NT2/D1 (cell line): ENCODE measurements at regions not wholly inside any gene's neighbourhood (a gene's known extent, or its start where the extent isn't known, plus 50 kb on each side); places are given as distances from the start of the nearest gene placed in this dataset.

Experiments
- DNase-seq: peaks from one replicate; pipeline ENCODE4 v3.0.0-alpha.2; 2011; ENCODE audit warnings: low read depth, low spot score
- H3K27me3 ChIP-seq: 2 replicates; pipeline ENCODE4 v1.6.0; 2011; ENCODE audit warnings: mild to moderate bottlenecking; ENCODE audit not compliant: insufficient read length, insufficient read depth
- H3K36me3 ChIP-seq: 2 replicates; pipeline ENCODE4 v1.6.1; 2011; ENCODE audit warnings: mild to moderate bottlenecking, low read length, mixed read lengths; ENCODE audit not compliant: insufficient read depth, insufficient read length
- H3K4me1 ChIP-seq: 2 replicates; pipeline ENCODE4 v1.5.1; 2011; ENCODE audit not compliant: insufficient read depth, insufficient read length
- H3K4me3 ChIP-seq: 2 replicates; pipeline ENCODE4 v1.5.1; 2011; ENCODE audit warnings: low read depth; ENCODE audit not compliant: insufficient read length
- H3K9ac ChIP-seq: 2 replicates; pipeline ENCODE4 v1.6.0; 2011; ENCODE audit warnings: low read depth; ENCODE audit not compliant: insufficient read length
- H3K9me3 ChIP-seq: 2 replicates; pipeline ENCODE4 v1.5.1; 2011; ENCODE audit warnings: mild to moderate bottlenecking, low read length; ENCODE audit not compliant: insufficient read depth
- SUZ12 ChIP-seq: IDR thresholded peaks from 2 replicates; pipeline ENCODE4 v1.6.1; 2011; ENCODE audit not compliant: insufficient read length, insufficient read depth; ENCODE audit errors: extremely low read depth
- YY1 ChIP-seq: IDR thresholded peaks from 2 replicates; pipeline ENCODE4 v1.6.1; 2011; ENCODE audit not compliant: insufficient read length, insufficient read depth
- ZNF274 ChIP-seq: IDR thresholded peaks from 2 replicates; pipeline ENCODE4 v1.6.1; 2011; ENCODE audit warnings: mild to moderate bottlenecking, low read depth, low read length

DNA sequence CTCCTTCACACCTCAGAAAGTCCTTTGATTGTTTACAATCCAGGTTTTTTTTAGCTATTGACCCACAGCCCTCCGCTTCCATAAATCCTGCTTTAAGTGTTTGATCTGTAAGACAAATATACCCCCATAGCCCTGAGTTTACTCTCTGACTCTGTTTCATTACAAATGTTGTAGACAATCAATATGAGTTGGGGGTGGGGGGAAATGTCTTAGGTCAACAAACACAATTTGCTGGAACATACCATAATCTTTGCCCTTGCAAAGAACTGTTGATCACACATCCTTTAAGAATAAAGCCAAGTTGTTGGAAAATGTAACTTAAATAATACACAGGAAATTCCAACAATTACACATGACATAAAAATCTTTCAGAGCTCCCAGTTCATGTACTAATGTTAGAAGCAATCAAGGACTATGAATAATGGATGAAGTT lies 301.8 kb upstream of the SEMA6D start:
- no peak for DNase-seq
- H3K9ac ChIP-seq: no peak overlapping the region
- H3K27me3 ChIP-seq: no peaks in the 10 kb centered on the region
- H3K36me3 ChIP-seq: no peaks in the 10 kb centered on the region
- TF ChIP-seq ZNF274: no peak
- TF ChIP-seq SUZ12: no peak
- TF ChIP-seq YY1: no peak
- H3K4me3 ChIP-seq: no peak overlapping the region
- H3K4me1 ChIP-seq: no peaks in the 10 kb centered on the region
- H3K9me3 ChIP-seq: no peaks in the 10 kb centered on the region

DNA sequence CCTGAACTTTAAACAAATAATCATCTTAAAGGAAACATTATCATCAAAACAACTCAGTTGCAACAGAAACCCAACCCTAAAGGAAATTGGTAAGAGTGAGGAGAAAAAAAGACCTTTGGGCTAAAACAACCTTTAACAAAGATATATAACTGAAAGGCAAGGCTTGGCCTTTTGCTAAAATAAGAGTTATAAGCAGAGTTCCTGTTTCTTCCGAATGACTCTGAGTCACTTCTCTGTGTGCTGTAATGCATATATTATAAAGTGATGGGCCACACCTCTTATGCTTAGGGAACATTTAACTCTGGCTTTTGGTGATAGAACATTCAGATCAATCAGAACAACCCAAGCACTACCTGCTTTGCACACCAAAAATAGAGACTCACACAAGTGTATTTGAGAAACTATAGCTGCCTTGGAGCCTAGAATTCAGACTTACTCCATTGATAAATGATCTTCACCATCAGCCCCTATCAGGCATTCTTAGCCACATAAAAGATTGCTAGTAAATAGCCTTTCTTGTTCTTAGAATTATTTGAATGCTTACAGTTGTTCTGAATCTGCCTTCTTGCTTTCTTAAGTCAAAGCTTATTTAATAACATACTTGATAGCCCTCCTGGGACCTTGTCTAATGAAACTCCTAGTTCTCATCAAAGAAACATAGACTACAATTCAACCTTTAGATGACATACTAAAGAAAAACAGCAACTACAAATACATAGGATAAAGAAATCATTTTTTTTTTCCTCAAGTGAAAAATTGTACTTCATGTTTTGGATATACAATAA lies 294.2 kb upstream of the SEMA6D start:
- TF ChIP-seq SUZ12: no peak
- no peak for TF ChIP-seq ZNF274
- no peak for TF ChIP-seq YY1
- Histone ChIP-seq H3K36me3 (no peaks in the 10 kb centered on the region), H3K4me3 (no peak overlapping the region), H3K9me3 (no peaks in the 10 kb centered on the region), H3K27me3 (no peaks in the 10 kb centered on the region), H3K9ac (no peak overlapping the region), H3K4me1 (no peaks in the 10 kb centered on the region)
- no peak for DNase-seq

DNA sequence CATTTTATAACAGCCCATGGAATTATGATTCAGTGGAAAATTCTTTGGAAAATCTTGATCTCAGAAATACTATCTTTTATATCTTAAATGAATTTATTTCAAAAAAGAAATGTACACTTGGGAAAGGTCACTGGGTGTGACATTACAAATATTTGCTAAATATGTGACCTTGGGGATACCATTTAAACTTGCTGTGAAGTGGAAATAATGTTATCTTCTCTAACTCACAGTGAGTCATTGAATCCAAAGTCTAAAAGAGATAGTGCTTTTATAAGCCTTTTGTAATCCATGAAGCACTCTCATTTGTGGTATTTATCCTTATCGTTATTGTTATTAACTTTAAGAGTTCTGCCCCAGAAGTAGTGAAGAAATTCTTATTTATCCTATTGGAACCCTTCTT lies 289.8 kb upstream of the SEMA6D start:
- DNase-seq: no peak

DNA sequence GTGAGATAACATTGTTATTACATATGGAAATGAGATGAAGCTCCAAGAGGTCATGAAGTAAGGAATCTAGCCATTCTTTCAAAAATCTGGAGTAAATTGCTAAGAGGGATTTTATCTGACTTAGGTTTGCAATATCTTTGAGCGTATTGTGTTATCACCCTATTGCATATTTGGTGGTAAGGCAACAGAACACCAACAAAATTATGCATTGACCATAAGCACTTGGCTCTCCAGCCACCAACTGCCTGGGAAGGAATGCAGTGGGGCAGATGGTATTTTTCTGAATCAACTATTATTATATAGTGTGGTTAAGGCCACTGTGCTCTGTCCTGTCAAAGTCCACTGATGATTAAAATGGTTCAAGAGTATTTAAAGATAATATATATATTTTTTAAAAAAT lies 287.9 kb upstream of the SEMA6D start:
- H3K4me3 ChIP-seq: no peak overlapping the region
- no peaks in the 10 kb centered on the region for H3K9me3 ChIP-seq
- no peak for TF ChIP-seq ZNF274
- no peaks in the 10 kb centered on the region for H3K27me3 ChIP-seq
- DNase-seq: no peak
- H3K9ac ChIP-seq: no peak overlapping the region
- H3K4me1 ChIP-seq: no peaks in the 10 kb centered on the region
- H3K36me3 ChIP-seq: no peaks in the 10 kb centered on the region

More for the DNA sequence above, 289.8 kb upstream of the SEMA6D start:
- H3K9me3 ChIP-seq: no peaks in the 10 kb centered on the region
- H3K4me3 ChIP-seq: no peak overlapping the region
- H3K36me3 ChIP-seq: no peaks in the 10 kb centered on the region
- no peaks in the 10 kb centered on the region for H3K4me1 ChIP-seq
- H3K9ac ChIP-seq: no peak overlapping the region
- TF ChIP-seq YY1: no peak
- no peak for TF ChIP-seq SUZ12
- TF ChIP-seq ZNF274: no peak
- H3K27me3 ChIP-seq: no peaks in the 10 kb centered on the region

DNA sequence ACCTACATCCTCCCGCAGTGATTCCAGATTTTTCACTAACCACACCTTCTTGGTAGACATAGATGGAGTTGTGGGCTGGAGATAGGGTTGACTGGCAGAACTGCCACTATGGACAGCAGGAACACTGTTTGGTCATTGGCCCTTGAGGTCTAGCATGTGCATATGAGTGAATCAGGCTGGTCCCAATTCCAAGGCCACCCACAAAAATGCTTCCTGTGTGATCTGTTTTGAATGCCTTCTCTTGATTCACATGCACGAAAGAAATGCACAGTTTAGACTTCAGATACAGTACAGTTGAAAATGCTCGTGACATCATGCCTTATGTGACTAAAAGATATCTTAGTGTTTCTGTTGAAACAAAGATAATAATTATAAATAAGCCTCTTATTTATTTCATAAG lies 285.8 kb upstream of the SEMA6D start:
- Histone ChIP-seq H3K4me3 (no peak overlapping the region), H3K9ac (no peak overlapping the region), H3K27me3 (no peaks in the 10 kb centered on the region), H3K9me3 (no peaks in the 10 kb centered on the region), H3K36me3 (no peaks in the 10 kb centered on the region), H3K4me1 (no peaks in the 10 kb centered on the region)
- TF ChIP-seq ZNF274 (no peak), YY1 (no peak), SUZ12 (no peak)
- DNase-seq: no peak

DNA sequence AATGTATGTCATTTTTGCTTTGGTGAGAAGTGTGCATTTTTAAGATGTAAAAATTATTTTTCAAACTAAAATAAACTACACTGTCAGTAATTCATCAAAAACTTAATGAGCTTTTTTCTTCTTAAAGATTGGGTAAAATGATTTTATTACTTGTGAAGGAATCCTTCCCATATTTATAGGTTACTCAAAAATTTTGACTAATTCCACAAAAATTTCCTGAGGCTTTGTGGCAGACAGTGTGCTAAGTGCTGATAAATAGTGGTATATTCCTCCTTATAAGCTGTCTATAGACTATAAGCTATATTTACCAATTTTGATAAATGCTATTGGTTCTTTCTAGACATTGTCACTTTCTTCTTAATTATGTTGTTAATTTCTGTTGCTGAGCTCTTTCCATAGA lies 284.5 kb upstream of the SEMA6D start:
- H3K36me3 ChIP-seq: no peaks in the 10 kb centered on the region
- H3K4me1 ChIP-seq: no peaks in the 10 kb centered on the region
- no peak for DNase-seq
- TF ChIP-seq YY1 (no peak), SUZ12 (no peak), ZNF274 (no peak)
- H3K9me3 ChIP-seq: no peaks in the 10 kb centered on the region
- H3K27me3 ChIP-seq: no peaks in the 10 kb centered on the region
- H3K4me3 ChIP-seq: no peak overlapping the region
- H3K9ac ChIP-seq: no peak overlapping the region

DNA sequence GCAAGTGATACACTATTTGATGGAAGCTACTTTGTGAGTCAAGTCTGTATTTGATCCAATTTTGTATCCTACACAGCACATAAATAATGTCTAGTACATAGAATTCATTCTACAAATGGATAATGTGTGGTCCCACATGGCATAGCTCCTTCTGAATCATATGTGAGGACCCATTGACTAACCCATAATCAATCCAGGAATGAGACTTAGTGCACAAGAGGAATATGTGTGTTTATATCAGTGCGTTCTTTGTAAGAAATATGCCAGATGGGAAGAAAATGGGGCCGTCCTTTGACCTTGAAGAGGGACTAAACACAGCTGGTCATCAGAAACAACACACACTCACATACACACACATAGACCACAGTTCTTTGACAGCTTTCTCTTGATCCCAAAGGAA lies 282.7 kb upstream of the SEMA6D start:
- TF ChIP-seq SUZ12 (no peak), YY1 (no peak), ZNF274 (no peak)
- H3K27me3 ChIP-seq: no peaks in the 10 kb centered on the region
- no peaks in the 10 kb centered on the region for H3K4me1 ChIP-seq
- H3K9me3 ChIP-seq: no peaks in the 10 kb centered on the region
- no peak overlapping the region for H3K9ac ChIP-seq
- no peaks in the 10 kb centered on the region for H3K36me3 ChIP-seq
- no peak for DNase-seq
- H3K4me3 ChIP-seq: no peak overlapping the region

DNA sequence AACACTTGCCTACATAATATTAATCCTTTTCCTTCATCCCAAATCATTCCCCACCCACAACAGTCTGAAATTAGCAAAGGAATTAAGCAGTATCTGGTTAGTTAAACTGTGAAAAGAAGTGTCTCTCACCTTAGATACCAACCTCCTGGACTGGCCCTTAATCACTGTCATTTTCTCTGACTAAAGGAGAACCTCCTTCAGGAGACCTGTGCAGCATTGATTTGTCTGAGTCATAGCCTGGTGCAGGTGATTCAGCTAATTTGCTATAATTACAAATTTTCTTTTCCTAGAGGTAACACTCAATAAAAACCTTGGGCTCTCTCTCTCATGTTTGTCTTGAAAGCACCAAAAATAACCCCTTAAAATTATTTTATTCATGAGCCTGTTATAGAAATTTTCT lies 279.8 kb upstream of the SEMA6D start:
- H3K36me3 ChIP-seq: no peaks in the 10 kb centered on the region
- H3K9ac ChIP-seq: no peak overlapping the region
- no peaks in the 10 kb centered on the region for H3K27me3 ChIP-seq
- no peak for DNase-seq
- H3K9me3 ChIP-seq: no peaks in the 10 kb centered on the region
- no peaks in the 10 kb centered on the region for H3K4me1 ChIP-seq
- TF ChIP-seq ZNF274 (no peak), SUZ12 (no peak), YY1 (no peak)
- no peak overlapping the region for H3K4me3 ChIP-seq
